ENCODE measurements at regions not wholly inside any gene's neighbourhood (a gene's known extent, or its start where the extent isn't known, plus 50 kb on each side); places are given as distances from the start of the nearest gene placed in this dataset.
"Not testable (repeated sequence)": the region's sequence is repeated elsewhere in the genome, so short reads cannot be mapped to it uniquely, and the experiment has no call there.

DNA sequence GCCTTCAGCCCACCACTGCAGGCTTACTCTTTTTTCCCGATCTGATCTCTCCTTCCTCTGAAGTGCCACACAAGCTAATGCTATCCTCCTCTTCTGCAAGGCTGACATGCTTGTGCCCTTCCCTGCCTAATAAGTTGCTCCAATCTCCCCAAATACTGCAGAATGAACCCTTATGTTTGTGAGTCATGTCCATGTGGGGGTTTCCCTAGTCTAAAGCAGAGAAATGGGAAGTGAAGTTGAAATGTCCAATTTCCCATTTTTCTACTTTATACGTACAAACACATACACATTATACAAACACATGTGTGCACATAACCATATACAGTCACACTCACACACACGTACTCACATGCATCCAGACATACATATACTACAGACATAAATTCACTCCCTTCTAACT, 288.1 kb upstream of the CELF4 start:
- no peak for DNase-seq (ENCODE audit: low spot score)

DNA sequence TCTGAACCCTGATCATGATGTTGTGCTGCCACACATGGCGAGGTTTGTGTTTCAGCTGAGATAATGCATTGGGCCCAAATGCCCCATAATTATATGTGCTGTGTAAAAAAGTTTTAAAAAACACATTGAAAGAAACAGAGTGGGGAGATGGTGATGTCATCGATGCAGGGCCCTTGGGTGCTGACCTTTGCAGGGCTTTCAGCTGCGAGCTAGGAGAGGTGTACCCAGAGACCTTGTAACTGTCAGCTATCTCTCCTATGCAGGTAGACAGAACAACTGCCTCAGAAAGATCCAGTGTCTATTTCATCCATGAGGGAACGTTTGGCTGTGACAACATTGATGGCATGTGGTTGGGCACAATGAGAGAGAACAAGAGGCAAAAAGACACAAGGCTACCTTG, 286.9 kb upstream of the CELF4 start:
- no peak for DNase-seq (ENCODE audit: low spot score)

DNA sequence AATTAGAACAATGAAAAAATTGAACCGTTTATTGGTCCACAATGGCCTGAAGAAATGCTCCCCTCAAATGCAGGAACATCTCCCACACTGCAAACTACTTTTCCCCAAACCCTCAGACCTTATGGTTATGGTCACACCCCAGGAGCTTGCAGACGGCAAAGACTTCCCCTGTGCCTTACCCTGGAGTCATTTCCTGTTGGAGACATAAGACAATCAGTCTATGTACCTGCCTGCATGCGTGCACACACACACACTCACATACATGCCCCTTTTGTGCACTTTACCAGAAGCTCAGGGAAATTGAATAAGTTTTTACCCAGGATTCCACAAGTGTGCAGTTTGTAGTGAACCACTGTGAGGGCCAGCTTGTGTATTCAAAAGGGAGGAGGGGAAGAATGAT, 281.9 kb upstream of the CELF4 start:
- DNase-seq (ENCODE audit: low spot score) = no peak

DNA sequence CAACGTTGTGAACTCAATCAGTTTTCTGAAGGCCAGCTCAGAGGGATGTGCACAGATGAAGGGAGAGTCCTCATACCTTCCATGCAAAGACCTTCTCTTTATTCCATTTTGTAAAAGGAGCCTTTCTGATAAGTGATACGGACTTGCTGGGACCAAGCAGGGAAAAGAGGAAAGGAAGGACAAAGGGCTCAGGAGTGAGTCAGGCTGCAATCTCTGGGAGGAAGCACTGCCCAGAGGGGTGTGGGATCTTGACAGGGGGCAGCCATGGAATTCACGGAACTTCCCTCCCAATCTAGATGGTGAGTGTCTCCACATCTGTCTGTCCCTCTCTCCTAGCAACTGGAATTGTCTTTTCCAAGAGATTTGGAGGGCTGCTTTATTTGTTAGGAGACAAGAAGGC, 281.4 kb upstream of the CELF4 start:
- DNase-seq (ENCODE audit: low spot score) = no peak

DNA sequence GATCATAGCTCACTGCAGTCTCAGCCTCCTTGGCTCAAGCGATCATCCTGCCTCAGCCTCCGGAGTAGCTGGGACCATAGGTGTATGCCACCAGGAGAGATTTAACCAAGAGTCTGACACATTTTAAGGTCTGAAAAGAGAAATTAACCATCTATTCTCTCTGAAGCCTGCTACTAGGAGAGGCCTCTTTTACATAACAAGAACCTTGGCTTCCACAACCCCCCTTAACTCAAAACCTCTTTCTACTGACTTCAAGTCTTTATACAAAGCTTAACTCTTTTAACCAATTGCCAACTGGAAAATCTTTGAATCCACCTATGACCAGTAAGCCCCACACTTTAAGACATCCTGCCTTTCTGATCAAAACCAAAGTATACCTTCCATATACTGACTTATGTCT, 279.9 kb upstream of the CELF4 start:
- no peak for DNase-seq (ENCODE audit: low spot score)

DNA sequence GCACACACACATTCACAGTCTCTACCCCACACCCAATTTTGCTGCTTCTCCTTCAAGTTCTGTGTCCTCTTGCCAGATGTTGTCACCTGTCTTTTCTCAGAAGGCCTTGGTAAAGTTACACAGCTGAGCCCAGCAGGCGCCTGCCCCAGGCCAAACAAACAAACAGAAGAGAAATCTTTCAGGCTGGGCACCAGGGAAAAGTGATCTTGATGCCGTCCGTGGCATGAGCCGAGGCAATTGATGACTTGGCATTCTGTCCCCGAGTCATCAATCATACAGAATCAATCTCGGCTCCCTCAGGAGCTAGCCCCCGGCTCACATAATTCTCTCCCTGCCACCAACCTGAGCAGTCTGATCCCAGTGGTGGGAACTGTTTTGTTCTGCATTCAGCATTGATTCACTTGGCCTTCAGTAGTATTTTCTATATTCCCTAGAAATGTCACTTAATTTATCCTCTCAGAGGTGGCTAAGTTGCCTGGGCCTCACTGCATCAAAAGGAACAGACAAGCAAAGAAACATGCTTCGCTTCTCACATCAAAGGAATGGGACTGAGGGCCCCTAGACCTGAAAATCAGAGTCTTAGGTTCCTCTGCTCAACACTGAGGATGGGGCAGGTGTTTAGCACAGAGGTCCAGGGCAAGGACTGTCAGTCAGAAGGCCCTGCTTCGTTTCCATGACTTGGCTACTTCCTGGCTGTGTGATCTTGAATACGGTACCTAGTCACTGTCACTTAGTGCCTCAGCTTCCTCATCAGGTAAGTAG, 278.8 kb upstream of the CELF4 start:
- no peak for DNase-seq (ENCODE audit: low spot score)

DNA sequence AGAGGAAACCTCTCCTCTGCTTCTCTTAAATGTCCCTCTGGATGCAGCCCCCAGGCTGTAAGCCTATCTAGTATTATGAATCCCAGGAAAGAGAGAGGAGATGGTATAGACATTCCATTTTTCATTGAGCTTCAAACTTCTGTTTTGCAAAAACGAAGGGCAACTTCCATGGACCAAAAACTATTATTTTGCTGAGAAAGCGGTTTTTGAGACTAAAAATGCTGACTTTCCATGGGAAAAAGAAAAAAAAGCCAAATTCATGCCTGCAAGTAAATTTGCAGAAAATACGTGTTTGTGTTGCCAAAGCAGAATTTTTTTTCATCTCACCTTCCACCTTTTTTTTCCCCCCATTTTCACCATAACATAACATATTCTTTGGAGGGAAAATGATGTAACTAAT, 272.5 kb upstream of the CELF4 start:
- no peak for DNase-seq (ENCODE audit: low spot score)

DNA sequence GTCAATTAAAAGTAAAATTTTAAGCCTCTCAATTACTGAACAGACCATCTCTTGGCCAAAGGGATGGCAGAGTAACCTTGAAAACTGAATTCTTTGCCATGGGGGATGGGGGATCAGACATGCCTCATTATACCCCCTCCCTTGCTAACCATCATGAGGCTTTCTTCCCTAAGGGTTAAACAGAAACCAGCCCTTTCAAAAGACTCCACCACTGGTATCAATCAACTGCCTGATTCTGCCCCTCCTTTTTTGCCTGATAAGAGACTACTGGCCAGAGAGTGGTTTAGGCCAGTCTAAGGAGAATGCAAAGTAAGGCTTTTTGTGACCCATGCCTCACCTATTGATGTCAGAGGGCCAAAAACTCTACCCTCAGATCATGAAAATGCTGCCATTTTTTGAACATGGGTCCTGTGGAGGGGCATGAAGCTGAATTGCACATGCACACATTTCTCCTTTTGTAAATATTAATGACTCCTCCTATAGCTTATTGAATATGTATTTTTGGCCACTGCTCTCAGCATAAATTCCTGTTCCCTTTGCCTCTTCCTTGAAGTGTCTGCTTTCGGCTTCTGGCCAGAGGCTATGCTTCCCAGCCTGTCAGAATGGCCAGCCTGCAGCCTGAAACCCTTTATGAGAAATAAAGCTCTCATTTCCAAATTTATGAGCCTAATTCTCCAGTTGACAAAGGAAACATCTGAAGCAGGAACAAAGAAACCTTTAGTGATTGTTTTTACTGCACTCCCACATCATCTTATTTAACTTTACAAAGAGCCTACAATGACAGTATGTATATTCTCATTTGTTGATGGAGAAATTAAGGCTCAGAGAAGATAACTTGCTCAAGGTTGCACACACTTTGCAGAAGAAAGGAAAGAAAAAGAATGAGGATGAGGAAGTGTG, 270.7 kb upstream of the CELF4 start:
- DNase-seq (ENCODE audit: low spot score) = no peak

DNA sequence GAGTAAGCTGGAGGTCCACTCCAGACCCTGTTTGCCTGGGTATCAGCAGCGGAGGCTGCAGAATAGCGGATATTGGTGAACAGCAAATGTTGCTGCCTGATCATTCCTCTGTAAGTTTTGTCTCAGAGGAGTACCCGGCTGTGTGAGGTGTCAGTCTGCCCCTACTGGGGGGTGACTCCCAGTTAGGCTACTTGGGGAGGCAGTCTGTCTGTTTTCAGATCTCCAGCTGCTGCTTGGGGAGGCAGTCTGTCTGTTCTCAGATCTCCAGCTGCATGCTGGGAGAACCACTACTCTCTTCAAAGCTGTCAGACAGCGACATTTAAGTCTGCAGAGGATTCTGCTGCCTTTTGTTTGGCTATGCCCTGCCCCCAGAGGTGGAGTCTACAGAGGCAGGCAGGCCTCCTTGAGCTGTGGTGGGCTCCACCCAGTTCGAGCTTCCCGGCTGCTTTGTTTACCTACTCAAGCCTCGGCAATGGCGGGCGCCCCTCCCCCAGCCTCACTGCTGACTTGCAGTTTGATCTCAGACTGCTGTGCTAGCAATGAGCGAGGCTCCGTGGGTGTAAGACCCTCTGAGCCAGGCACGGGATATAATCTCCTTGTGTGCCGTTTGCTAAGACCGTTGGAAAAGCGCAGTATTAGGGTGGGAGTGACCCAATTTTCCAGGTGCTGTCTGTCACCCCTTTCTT, 266.6 kb upstream of the CELF4 start:
- DNase-seq (ENCODE audit: low spot score) = not testable (repeated sequence)

DNA sequence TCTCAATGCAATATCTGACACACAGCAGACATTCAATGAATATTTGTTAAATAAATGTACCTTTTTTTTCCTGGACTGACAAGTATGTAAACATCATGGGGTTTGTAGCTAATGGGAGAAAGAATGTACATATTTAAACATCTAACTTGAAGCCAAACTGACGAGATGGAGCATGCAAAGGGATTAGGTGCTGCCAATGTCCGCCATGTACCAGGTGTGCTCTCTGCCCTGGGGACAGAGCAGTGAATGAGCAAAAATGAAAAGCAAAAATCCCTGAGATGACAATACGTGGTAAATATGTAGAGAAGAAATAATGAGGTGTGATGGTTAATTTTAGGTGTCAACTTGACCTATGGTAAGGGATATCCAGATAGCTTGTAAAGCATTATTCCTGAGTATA, 247.4 kb upstream of the CELF4 start:
- no peak for DNase-seq (ENCODE audit: low spot score)

DNA sequence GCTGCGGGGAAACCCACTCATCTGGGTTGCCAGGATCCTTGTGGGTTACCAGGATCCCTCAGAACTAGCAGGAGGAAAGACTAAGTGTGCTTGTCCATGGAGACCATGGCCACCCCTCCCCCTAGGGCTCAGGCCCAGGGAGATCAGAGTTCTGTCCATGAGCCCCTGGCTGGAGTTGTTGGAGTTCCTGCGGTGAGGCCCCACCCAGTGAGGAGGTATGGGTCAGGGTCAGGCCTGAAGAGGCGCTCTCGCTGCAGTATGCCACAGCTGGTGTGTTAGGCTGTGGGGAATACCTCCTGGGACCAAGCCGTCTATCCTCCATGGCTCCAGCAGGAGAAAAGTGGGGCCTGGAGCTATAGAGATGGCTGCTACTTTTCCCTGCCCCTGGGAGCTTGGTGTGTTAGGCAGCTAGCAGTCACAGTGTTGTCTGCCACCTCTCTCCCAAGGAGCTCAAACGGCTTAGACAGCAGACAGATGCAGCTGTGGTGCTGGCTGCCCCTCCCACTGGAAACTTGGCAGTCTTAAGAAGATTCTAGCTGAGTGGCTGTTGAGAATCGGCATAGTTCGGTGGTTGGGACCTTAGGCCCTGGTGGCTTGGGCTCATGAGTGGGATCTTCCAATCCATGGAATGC, 240.3 kb upstream of the CELF4 start:
- no peak for DNase-seq (ENCODE audit: low spot score)

DNA sequence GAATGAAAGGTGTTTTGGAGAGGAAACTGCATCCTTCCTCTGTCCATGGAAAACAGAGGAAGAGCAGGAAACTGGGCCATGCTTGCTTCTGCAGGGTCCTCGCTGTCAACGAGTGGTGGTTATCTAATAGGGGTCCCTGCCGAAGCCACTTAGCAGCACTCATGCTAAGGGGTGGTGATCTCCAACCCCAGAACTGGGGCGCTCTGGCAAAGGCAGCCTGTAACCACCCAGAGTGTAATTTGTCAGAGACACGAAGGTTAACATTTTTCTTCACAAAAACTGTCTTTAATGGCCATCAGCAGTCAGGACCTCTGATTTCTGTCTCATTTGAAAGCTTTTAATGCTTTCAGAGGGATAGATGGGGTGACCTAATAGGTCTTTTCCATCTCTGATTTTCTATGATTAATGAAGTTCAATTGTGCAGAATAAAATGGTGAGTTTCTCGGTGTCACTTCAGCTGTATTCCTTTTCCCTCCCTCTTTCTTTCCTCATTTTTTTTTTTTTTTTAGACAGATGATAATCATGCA, 231.3 kb upstream of the CELF4 start:
- no peak for DNase-seq (ENCODE audit: low spot score)

DNA sequence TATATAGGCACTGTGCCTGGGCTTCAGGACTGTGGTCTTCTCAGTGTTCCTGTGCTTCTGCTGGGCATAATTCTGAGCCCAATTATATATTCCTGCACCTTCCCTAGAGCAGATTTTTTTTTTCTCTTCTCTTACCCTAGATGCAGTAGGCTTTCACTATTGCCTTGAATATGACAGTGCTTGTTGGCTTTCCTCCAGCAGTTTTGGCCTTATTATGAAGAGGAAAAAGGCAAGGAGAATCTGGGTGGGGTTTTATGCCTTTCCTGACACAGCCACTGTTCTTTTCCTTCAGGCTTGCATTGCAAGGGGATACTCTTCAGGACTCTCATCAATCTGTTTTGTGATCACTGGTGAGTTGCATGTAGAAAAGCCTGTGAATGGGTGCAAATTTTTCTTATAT, 221.9 kb upstream of the CELF4 start:
- DNase-seq (ENCODE audit: low spot score) = no peak

DNA sequence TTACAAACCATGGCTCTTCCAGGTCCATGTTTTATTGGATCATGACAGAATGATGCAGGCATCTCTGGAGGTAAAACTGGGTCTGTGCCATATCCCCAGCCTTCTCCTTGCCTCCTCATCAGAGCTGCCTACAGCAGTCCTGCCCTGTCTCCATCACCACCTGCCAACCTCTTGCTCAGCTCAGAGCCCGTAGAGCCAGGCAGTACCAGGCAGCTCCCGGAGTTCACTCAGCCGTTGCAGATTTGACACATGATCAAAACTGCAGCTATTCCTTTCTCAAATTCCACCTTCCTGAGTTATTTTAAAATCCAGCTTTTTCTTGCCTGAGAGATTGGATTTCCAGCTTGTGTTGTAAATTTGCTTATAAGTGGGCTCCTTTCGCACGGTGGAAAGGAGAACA, 218.2 kb upstream of the CELF4 start:
- DNase-seq (ENCODE audit: low spot score) = no peak

DNA sequence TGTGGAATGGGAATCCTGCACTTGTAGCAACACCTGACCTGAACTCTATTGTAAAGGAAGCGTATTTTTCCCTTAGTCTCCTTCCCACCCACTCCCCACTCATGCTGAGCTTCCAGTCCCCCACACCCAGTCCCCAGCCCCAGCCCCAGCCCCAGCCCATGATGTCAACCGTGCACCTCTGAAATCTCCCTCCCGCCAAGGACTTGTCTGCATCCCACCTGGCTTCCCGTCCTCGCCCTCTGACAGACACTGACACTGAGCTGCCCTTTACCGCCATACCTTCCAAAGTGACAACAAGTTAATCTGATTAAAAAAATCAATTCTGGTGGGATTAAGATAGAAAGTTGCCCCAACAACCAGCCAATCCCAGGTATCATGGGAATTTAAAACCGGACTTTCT, 213.6 kb upstream of the CELF4 start:
- DNase-seq (ENCODE audit: low spot score) = no peak

DNA sequence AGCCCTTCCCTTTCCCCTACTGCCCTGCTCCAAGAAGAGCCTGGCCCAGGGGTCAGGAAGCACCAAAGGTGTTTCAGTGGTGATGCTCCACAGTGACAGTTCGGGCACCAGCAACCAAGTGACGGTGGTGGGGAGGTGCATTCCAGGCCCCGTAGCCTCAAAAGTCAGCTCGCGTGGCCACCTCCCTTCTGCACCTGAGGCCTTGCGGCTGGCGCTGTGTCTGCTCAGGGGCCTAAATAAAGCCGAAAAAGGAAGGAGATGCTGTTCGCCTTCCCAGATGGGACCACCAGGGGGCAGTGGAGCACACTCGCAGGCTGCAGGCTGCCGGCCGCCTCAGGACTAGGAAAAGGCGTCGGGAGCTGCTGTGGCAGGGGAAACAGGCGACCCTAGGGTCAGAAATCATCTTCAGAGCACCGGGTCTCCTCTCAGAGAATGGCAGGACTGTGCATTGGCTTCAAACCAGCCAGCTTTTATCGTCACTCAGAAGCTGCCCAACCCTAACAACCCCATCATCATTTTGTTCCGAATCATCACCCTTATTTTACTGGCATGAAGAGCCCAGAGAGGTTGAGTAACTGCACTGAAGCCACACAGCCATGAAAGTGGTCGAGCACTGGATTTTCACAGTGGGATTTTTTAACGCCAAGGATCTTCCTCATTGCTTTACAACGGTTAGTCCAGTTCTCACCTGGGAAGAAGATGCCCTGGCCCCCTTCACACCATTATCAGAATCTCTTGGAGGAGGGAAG, 213.0 kb upstream of the CELF4 start:
- peak; percentile 41 for DNase-seq (ENCODE audit: low spot score)

DNA sequence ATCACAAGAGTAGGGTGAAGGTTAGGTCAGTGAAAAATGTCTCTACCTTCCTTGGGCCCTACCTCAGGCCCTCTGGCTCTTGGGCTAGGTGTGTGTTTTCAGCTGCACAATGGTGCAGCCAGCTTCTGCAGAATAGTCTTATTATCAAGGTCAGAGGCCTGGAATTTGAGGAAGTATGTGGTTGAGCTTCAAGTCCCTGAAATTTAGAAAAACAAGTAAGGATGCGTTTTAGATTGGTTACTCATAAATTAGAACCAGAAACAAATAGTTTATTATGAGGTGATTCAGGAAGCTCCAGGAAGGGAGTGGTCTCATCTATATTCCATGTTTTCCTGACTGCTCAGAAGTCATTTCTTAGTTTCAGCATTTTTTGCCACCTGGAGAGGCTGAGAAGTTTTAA, 204.2 kb upstream of the CELF4 start:
- DNase-seq (ENCODE audit: low spot score) = no peak

DNA sequence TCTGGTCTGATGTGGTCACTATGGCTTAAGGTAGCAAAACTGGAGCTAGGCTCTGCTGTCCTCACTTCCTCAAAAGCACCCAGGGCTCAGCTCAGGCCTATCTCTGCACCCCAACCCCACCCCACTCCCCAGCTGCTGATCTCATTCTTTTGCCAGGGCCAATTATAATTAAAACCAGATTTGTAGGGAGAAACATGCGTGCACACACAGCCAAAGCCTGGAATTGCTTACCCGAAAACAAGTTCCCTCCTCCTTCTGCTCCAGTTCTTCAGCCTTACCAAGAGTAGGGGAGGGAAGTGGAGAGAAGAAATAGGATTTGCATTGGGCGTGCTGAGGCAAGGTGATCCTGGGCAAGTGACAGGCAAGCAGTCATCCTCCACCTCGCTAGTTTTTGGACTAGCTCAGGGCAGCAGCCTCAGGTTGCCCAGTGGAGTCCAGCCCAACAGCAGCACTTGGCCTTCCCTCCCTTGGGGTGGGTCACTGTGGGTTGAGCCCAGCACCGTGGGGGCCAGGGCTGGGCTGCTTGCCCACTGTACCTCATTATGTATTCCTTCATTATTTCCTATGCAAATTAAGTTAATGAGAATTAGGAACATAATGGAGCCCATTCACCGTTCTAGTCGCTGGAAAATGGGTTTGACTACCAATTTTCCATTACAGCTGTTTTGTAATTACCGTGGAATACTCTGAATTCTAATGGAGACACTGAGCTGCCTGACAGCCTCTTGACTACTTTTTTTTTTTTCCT, 199.1 kb upstream of the CELF4 start:
- no peak for DNase-seq (ENCODE audit: low spot score)

DNA sequence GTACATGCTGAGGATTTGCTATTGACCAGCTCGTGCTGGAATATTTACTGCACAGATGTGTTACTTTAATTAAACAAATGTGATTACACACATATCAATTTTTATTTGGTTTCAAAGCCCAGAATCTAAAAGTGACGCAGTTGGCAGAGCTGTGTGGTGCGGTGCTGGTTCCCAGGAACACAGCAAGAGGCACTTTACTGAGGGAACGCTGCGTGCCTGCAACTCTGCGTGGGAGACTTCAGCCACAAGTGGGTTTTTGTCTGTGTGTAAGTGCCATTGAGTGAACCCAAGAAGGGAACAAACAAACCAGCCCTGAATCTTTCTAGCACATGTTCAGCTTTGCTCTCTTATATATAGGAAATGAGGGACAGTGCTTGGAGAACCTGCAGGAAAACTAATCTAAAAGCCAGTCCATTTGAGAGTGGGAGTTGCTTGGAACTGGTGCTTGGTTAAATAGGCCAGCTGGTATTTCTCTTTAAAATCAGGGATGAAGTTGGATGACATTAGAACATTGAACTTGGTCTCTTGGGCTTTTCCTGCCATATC, 196.6 kb upstream of the CELF4 start:
- no peak for DNase-seq (ENCODE audit: low spot score)

DNA sequence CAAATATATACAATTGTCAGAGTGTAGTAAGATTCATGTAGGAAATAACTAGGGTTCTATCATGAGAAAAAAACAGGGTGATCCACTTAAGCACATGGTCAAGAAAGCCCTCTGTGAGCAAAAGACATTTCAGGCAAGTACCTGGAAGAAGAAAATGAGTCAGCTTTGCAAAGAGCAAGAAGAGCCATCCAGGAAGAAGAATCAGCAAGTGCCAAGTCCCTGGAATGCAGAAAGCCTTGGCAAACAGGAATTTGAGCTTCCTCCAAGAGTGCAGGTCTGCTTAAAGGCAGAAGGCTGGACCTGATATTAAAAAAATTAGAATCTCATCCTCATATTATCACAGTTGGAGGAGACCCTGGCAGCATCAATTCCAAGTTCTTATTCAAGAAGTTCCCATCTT, 188.5 kb upstream of the CELF4 start:
- no peak for DNase-seq (ENCODE audit: low spot score)

Measured in H4 (cell line).